GM12864 (cell line): ENCODE measurements at regions not wholly inside any gene's neighbourhood (a gene's known extent, or its start where the extent isn't known, plus 50 kb on each side); places are given as distances from the start of the nearest gene placed in this dataset.

ENCODE experiments used
- DNase-seq: peaks from one replicate; pipeline ENCODE4 v3.0.0-alpha.2; 2011; ENCODE audit warnings: low read depth
- H3K4me3 ChIP-seq: 2 replicates; pipeline ENCODE4 v1.5.1; 2011; ENCODE audit warnings: mild to moderate bottlenecking, low read depth, low read length, control low read depth
- CTCF ChIP-seq: IDR thresholded peaks from 2 replicates; pipeline ENCODE4 v1.5.1; 2011; ENCODE audit warnings: low read depth, mild to moderate bottlenecking, moderate library complexity, low read length, control low read depth, inconsistent platforms; ENCODE audit errors: missing control alignments

- DNase-seq, result no peak
- TF ChIP-seq CTCF, result no peak
- no peak overlapping the region for H3K4me3 ChIP-seq
These were observed 452.3 kb downstream of the KCNA4 start for GRCh38 chr11:29564486-29564885.

GRCh38 chr11:29562183-29562582, 454.6 kb downstream of the KCNA4 start:
- TF ChIP-seq CTCF, result no peak
- DNase-seq, result no peak

GRCh38 chr11:29553990-29554389, 462.8 kb downstream of the KCNA4 start:
- no peak for TF ChIP-seq CTCF
- no peak for DNase-seq
- H3K4me3 ChIP-seq, result no peak overlapping the region

More at GRCh38 chr11:29562183-29562582, 454.6 kb downstream of the KCNA4 start:
- H3K4me3 ChIP-seq, result no peak overlapping the region

- DNase-seq, result no peak
- no peak for TF ChIP-seq CTCF
- no peak overlapping the region for H3K4me3 ChIP-seq
These were observed 478.3 kb downstream of the KCNA4 start for GRCh38 chr11:29538339-29539036.

GRCh38 chr11:29534836-29535235, 482.0 kb downstream of the KCNA4 start:
- no peak overlapping the region for H3K4me3 ChIP-seq
- DNase-seq, result no peak
- no peak for TF ChIP-seq CTCF

GRCh38 chr11:29530961-29531360, 485.9 kb downstream of the KCNA4 start:
- no peak overlapping the region for H3K4me3 ChIP-seq
- no peak for TF ChIP-seq CTCF
- DNase-seq, result no peak

- no peak for DNase-seq
- TF ChIP-seq CTCF, result peak; percentile 42
- no peak overlapping the region for H3K4me3 ChIP-seq
These were observed 489.4 kb downstream of the KCNA4 start for GRCh38 chr11:29527391-29527936.
